GM21737 (cell line): ENCODE measurements at regions not wholly inside any gene's neighbourhood (a gene's known extent, or its start where the extent isn't known, plus 50 kb on each side); places are given as distances from the start of the nearest gene placed in this dataset.
"Not testable (repeated sequence)": the region's sequence is repeated elsewhere in the genome, so short reads cannot be mapped to it uniquely, and the experiment has no call there.

Experiments
- ATAC-seq: cut with Tn5 transposase; IDR thresholded peaks from one replicate; pipeline ENCODE4 v1.9.1; 2021; ENCODE audit warnings: mild to moderate bottlenecking, moderate library complexity; ENCODE audit not compliant: unreplicated experiment

- no peak for ATAC-seq
Measured at GRCh38 chr3:13141183-13141582, 68.0 kb upstream of the IQSEC1 start.

DNA sequence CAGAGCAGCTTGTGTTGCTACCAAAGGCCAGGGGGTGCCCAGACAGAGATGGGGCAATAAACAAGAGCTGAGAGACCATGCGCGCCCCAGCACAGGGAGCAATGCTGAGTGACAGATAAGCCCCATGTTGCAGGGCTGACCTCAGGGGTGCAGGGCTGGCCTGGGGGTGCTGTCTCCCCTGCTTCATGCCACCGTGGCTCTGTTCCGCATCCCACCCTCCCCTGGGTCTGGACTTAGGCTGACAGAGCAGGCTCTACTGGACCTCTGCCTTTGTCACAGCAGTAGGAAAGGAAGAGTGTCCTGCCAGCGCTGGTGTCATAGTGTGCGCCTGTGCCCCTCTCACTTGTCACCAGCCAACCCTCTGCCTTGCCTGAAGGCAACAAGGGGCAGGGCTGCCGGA is 67.4 kb upstream of the IQSEC1 start:
- ATAC-seq = no peak

DNA sequence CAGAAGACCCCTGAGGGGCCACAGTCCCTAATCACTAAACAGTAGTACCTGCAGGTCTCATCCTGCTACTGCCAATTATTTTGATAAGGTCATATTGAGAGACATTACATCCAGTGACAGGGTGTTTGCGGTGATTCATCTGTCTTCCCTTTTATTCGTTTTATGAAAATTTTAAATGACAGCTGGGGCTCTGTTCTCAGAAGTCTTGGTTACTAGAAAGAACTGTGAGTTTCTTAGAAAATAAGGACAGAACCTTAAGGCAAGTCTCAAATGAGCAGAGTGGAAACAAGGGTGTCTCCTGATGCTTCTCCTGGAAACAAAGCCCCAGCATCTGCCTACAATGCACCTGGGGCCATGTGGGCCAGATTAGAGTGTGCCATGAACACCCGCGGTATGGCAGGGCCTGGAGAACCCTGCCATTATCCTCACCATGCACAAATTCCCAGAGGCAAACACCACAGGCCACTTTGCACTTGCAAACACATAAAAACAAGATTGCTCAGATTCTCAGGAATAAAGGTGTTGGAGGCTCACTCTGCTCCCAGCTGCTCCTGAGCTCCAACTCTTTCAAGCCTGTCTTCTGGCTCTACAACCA is 66.3 kb upstream of the IQSEC1 start:
- no peak for ATAC-seq

- ATAC-seq = no peak
Measured at GRCh38 chr3:13138833-13139145, 65.6 kb upstream of the IQSEC1 start.

- ATAC-seq = no peak
Measured at GRCh38 chr3:13137941-13138832, 65.0 kb upstream of the IQSEC1 start.

DNA sequence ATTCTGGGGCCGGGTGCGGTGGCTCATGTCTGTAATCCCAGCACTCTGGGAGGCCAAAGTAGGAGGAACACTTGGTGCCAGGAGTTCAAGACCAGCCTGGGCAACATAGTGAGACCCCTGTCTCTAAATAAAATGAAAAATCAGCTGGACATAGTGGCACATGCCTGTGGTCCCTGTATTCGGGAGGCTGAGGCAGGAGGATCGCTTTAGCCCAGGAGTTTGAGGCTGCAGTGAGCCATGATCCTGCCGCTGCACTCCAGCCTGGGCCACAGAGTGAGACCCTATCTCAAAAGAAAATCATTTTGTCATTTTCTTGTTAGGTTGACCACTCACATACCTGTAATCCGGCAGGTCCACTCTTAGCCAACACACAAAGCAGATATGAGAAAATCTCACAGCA is 63.6 kb upstream of the IQSEC1 start:
- not testable (repeated sequence) for ATAC-seq

DNA sequence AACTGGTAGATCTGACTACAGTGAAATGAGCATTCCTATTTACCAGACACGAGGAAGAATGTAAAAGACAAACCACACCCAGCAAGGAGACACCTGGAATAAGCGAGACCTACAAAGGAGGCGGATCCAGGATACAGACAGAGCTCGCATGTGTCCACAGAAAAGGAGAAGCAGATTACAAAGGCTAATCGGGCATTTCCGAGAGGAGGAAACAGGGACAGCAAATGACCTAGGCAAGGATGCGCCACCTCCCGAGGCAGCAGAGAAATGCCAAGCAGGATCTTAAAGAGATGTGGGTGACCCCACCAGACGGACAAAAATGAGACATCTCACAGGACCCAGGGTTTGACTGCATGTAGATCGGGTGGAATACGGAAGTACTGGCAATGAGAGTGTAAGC is 63.2 kb upstream of the IQSEC1 start:
- ATAC-seq = no peak

DNA sequence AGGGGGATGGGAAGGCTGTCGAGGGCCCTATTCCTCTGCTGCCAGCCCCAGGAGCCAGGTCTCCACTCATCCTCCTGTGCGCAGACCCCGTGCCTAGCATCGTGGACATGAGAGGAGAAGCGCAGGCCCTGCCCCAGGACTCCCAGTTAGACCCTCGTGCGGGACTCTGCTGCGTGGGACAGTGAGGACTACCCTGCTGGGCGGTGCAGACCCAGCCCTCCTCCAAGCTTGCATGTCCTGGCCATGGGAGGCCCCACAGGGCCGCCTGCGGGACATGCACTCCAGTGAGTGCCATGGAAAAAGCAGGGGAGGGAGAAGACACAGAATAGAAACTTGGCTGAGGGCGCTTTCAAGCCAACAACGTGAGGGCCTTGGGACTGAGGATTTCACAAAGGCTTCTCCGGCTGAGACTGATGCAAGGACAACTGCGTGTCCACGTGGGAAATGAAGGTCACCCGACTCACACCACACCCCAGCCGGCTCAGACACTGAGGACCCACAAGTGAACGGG is 62.6 kb upstream of the IQSEC1 start:
- no peak for ATAC-seq

DNA sequence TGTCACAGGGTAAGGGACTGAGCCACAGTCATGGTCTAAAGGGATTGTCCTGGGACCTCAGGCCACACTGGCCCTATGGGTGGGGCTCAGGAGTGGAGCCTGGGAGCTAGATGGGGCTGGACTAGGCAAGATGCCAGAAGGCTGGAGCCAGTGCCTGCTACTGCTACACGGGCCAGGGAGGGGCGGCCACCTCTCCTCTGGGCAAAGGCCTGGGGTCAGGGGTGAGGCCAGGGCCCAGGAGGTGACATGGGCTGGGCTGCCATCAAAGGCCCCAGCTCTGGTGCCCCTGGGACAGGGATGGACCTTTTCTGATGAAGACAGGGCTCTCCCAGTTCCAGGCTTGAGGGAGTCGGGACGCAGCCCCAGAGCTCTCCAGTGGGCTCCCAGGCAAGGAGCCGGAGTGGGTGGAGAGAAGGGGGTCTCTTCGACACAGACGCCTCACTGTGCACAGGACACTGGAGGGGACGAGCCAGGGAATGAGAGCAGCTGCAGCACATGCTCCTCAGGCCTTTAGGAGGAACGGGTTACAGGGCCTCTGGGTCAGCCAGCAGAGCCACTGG is 62.1 kb upstream of the IQSEC1 start:
- no peak for ATAC-seq

GRCh38 chr3:13134879-13135206 is 61.6 kb upstream of the IQSEC1 start:
- no peak for ATAC-seq

DNA sequence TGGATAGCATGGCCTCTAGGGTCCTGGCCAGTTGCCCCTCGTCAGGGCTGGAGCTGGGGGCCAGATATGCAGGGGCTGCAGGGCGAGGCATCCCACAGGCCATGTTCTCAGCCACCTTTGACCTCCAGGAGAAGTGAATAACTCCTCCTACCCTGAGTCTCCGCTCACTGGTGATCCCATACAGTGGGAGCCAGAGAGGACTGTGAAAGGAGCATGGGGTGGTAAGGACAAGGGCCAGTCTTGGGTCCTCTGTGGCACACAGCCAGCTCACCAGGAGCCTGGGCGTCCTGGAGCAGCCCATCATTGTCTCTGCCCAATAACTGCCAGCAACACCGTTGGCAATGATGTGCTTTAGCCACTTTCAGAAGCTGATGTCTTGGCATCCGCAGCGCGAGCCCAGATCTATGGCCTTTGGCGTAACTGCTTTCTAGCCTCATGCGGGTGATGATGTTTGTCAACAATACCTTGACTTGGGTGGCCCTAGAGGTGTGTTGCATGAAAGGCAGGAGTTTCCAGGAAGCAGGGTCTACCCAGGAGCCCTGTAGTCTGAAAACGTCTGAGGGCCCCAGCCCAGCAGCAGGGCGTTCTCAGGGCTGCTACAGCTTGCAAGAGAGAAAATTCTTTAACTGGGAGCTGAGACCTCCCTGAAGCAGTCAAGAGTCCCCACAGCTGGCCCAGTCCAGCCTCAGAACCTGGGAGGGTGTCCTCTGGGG is 61.1 kb upstream of the IQSEC1 start:
- no peak for ATAC-seq

DNA sequence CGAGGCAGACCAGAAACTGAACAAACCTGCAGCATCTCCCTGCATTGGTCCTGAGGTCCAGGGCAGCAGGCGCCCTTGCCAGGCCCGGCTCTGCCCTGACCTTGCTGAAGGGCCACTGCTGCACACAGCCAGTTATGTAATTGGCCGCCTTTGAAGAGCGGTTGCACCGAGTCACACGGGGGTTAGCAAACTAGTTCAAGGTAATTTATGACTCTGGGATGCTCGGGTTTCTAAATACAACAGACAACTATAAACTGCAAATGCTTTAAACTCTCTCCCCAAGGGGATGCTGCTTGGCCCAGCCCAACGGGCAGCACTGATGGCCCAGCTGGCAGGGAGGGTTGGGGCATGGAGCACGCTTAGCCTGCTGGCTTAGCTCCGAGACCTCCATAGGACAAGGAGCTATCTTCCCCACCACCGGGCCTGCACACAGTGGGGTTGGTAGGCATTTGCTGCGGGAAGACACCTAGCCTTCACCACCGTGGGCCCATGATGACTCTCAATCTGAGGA is 60.3 kb upstream of the IQSEC1 start:
- no peak for ATAC-seq

DNA sequence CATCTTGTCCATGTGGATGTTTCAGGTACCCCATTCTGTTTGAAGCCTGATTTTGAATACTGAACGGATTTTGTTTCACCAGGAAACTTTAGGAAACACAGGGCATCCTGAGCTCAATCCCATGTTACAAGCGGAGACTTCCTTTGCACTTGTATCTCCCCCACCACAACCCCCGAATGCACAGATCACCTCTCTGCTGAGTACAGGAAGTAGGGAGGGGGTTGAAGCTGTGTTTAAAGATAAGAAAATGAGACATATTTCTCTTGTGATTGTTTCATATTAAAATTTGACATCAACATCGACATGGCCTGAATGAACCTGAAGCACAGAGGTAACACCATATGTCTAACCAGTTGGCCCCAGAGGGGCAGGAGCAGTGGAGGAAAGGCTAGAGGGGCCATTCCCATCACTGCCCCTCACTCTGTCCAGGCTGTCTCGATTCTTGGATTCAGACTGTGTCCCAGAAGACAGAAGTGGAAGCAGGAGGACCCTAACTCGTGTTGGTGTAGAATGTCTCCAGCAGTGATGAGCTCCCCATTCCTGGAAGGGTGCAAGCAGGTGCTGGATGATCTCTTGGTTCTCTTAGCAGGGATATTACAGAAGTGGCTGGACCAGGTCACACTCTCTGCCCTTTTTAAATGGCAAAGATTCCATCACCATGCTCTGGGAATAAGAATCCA is 59.6 kb upstream of the IQSEC1 start:
- no peak for ATAC-seq

DNA sequence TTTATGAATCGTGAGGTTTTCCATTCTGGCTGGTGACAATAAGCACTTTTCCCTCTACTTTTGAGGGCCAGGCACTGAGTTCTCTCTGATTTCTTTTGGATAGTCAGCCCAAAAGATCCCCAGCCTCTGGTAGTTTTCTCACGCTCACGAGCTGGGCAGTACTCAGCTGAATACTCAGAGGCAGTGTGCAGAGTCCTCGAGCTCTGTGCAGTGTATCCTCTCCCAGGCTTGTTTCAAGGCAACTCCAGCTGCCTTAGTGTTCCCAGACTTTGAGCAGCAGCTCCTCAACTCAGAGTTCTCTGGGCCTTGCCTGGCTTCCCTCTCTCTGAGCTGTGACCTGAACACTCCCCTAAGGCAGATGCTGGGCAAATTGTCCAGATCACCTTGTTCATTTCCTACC is 59.1 kb upstream of the IQSEC1 start:
- no peak for ATAC-seq

DNA sequence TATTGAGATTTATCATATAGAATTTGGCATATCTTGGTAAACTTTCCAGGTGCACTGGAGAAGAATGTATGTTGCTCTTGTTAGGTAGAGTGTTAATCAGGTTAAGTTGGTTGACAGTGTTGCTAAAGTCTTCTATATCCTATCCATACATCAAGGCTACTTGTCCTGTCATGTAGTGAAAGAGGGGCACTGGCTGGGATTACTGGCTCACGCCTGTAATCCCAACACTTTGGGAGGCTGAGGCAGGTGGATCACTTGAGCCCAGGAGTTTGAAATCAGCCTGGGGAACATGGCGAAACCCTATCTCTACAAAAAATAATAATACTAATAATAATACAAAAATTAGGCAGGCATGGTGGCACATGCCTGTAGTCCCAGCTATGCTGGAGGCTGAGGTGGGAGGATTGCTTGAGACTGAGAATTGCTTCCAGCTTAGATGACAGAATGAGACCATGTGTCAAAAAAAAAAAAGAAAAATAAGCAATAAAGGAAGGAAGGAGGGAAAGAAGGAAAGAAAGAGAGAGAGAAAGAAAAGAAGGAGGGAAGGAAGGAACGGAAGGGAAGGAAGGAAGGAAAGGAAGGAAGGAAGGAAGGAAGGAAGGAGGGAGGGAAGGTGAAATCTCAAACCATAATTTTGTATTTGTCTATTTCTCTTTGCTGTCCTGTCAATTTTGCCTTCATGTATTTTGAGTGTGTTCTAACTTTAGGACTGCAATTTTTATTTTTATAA is 57.4 kb upstream of the IQSEC1 start:
- no peak for ATAC-seq

DNA sequence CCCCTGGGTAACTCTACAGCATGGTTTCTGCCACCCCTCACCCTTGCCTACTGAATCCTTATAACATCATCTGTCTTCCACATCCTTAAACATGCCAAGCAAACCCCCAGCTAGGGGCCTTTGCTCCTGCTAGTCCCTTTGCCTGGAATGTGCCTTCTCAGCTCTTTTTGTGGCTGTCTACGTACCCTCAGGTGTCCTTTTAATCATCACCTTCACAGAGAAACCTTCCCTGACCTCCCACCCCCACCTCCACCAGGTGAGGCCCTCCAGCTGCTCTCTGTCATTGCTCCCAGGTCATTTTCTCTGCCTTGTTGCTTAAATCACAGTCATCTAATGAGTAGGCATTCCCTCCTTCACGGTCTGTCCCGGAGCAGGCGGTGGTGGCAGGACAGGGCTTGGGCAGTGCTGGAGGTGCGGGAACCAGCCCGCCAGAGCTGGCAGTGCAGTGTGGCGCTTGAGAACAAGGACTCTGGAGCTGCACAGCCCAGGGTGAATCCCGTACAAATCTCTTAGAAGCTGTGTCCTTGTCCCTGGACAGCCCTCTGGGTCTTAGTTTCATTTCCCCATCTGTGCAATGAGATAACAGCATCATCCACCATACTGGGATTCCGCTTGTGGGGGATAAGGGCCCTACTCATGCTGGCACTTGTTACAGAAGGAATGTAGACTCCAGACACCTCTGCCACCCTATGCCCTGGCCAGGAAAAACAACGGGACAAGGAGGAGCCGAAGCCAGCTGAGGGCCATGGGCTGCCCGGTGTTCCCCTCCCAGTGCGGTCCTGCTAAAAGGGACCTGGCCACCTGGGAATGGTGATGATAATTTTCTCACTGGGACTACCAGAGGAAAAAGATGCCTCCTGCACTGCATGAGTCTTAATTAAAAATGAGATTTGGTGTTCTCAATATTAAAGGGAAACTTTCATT is 52.1 kb upstream of the IQSEC1 start:
- no peak for ATAC-seq

DNA sequence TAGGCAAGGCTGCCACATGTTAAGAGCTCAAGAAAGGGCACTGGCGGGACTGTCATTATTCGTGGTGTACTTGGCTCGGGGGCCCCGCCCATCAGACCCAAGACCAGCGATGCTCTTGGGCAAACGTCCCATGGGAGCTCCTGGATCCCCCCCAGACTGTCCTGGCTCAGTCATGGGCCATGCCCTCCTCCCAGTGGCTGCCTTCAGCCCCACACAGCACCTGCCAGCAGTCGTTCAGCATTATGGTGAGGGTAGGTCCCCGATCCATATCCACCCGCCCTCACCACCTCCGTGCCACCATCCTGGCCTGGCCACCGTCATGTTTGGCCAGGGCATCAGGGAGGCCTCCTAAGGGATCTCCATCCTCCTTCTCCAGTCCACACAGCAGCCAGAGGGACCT is 51.4 kb upstream of the IQSEC1 start:
- no peak for ATAC-seq

DNA sequence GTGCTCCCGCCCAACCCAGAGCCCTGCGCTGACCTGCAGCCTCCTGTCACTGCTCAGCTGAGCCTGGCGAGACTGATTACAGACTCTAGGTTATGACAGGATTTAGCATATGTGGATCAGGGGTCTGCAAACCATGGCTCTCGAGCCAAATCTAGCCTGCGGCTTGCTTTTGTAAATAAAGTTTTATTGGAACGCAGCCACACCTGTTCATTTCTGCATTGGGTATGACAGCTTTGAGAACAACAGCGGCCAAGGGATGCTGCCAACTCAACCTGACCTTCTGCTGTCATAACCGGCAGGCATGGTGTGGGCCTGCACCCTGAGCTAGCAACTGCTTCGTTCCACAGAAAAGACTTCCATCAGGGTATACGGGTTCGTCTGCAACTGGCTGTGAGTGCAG is 50.5 kb upstream of the IQSEC1 start:
- no peak for ATAC-seq

- ATAC-seq = no peak
Measured at GRCh38 chr3:13123013-13123654, 49.9 kb upstream of the IQSEC1 start.
